GM12874 (cell line): ENCODE measurements at regions not wholly inside any gene's neighbourhood (a gene's known extent, or its start where the extent isn't known, plus 50 kb on each side); places are given as distances from the start of the nearest gene placed in this dataset.

ENCODE experiments used
- TF ChIP-seq, protein P1 (sequence below): IDR thresholded peaks from 2 replicates; pipeline ENCODE4 v1.5.1; 2011; ENCODE audit warnings: low read depth, mild to moderate bottlenecking, control low read depth, low read length, moderate library complexity; ENCODE audit not compliant: insufficient read depth

- TF ChIP-seq, protein P1, sequence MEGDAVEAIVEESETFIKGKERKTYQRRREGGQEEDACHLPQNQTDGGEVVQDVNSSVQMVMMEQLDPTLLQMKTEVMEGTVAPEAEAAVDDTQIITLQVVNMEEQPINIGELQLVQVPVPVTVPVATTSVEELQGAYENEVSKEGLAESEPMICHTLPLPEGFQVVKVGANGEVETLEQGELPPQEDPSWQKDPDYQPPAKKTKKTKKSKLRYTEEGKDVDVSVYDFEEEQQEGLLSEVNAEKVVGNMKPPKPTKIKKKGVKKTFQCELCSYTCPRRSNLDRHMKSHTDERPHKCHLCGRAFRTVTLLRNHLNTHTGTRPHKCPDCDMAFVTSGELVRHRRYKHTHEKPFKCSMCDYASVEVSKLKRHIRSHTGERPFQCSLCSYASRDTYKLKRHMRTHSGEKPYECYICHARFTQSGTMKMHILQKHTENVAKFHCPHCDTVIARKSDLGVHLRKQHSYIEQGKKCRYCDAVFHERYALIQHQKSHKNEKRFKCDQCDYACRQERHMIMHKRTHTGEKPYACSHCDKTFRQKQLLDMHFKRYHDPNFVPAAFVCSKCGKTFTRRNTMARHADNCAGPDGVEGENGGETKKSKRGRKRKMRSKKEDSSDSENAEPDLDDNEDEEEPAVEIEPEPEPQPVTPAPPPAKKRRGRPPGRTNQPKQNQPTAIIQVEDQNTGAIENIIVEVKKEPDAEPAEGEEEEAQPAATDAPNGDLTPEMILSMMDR, result no peak
Measured at GRCh38 chr16:52283018-52283417, 263.9 kb downstream of the TOX3 start.

DNA sequence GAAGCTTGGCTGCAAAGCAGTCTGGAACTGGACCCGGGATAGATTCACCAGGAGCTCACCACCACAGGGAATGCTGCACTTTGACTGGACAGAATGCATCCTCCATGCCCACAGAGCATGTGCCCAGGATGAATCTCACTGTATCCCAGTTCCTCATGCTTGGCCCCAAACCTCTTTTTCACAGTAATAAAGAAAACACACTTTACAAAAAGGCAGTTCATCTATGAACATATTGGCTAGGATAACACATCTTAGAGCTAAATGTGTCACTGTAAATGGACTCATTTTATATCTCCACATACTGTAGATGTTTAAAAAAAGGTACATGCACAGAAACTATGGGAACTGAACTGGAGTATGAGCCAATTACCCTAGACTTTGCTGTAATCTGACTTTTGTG, 266.9 kb downstream of the TOX3 start:
- TF ChIP-seq, protein P1, result no peak

DNA sequence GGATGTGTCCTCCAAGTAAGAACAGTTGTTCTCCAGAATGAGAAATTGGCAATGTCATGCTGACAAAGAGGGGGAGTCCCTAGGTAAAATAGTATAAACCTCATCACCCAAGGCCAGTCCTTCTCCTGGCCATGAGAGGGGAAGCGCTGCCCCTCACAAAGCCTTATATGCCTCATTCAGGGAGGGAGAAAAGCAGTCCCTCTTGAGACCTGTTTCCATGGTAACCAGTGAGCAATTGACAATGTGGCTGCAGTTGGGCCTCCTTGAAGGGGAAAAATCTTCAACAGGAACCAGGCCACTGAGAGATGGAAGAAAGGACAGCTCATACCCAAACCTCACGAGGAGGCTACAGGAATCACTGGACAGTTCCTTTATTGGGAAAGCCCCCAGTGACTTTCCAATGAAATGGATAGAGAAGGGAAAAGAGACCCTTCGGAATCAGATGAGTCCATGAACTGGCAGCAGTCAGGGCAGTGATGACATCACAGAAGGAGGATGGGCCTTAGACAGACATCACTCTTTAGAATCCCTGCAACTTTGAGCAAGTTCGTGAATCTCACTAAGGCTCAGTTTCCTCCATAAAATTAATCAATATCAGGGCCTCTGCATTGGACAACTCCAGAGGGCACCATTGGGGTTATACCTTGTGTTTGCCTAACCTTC, 275.7 kb downstream of the TOX3 start:
- TF ChIP-seq, protein P1, result no peak

DNA sequence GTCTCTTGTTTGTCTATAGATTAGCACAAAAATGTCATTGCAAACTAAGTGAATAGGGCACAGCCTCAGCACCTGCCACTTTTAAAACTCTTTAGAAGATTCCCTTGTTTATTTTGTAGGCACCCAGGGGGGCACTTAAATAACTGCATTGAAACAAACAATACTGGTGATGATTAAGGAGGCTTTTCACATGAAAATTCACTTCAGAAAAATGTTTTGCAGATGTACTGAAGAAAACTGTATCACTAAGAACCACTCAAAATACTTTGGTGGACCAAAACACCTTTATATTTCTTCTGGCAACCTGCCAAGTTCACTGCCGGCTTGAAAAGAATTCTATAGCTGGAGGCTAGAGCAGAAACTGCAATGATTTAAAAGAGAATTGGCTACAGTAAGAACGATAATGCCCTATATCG, 281.5 kb downstream of the TOX3 start:
- TF ChIP-seq, protein P1, result no peak

DNA sequence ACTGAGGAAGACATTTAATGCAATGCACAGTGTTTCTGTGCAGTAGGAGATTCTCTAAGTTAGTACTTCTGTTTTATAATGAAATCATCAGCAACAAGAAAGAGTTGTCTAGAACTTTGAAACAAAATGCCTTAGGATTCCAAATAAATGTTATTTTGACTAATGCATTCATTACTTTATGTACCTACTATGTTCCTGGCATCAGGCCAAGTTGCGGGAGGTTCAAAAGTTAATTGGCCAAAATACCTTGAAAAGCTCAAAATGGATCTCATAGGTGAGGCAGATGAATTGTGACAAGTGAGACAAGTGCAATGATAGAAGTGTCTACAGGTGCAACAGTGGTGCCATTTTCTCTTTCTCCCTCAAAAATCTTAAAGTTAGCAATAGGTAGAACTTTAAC, 289.4 kb downstream of the TOX3 start:
- TF ChIP-seq, protein P1, result no peak

- TF ChIP-seq, protein P1, result no peak
Measured at GRCh38 chr16:52256310-52257078, 290.4 kb downstream of the TOX3 start.

- TF ChIP-seq, protein P1, result no peak
Measured at GRCh38 chr16:52254746-52255145, 292.2 kb downstream of the TOX3 start.
